ENCODE measurements at regions not wholly inside any gene's neighbourhood (a gene's known extent, or its start where the extent isn't known, plus 50 kb on each side); places are given as distances from the start of the nearest gene placed in this dataset.

- TF ChIP-seq ZC3H10 (CRISPR knock-in tag; IDR thresholded peaks at IDR 0.05) = no peak
- TF ChIP-seq PPARA (CRISPR knock-in tag; IDR thresholded peaks at IDR 0.05; ENCODE audit: borderline replicate concordance) = no peak
- no peak for TF ChIP-seq ARNTL (CRISPR knock-in tag; IDR thresholded peaks at IDR 0.05; ENCODE audit: borderline replicate concordance, low read depth)
- TF ChIP-seq ZNF565 (CRISPR knock-in tag; conservative IDR thresholded peaks at IDR 0.05; ENCODE audit: low read depth) = no peak
- no peak for TF ChIP-seq ISL1 (CRISPR knock-in tag; IDR thresholded peaks at IDR 0.05)
- no peak for TF ChIP-seq GLIS3 (CRISPR knock-in tag; IDR thresholded peaks at IDR 0.05)
- TF ChIP-seq OSR1 (CRISPR knock-in tag; IDR thresholded peaks at IDR 0.05) = no peak
- TF ChIP-seq ZFP3 (CRISPR knock-in tag; IDR thresholded peaks at IDR 0.05) = no peak
- TF ChIP-seq, protein P1, sequence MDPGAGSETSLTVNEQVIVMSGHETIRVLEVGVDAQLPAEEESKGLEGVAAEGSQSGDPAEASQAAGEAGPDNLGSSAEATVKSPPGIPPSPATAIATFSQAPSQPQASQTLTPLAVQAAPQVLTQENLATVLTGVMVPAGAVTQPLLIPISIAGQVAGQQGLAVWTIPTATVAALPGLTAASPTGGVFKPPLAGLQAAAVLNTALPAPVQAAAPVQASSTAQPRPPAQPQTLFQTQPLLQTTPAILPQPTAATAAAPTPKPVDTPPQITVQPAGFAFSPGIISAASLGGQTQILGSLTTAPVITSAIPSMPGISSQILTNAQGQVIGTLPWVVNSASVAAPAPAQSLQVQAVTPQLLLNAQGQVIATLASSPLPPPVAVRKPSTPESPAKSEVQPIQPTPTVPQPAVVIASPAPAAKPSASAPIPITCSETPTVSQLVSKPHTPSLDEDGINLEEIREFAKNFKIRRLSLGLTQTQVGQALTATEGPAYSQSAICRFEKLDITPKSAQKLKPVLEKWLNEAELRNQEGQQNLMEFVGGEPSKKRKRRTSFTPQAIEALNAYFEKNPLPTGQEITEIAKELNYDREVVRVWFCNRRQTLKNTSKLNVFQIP (CRISPR knock-in tag; IDR thresholded peaks at IDR 0.05; ENCODE audit: borderline replicate concordance, low read depth) = no peak
- no peak for TF ChIP-seq RARB (CRISPR knock-in tag; IDR thresholded peaks at IDR 0.05)
- ATAC-seq = no peak
These were observed 168.5 kb upstream of the STK26 start for GRCh38 chrX:131854581-131854980.

DNA sequence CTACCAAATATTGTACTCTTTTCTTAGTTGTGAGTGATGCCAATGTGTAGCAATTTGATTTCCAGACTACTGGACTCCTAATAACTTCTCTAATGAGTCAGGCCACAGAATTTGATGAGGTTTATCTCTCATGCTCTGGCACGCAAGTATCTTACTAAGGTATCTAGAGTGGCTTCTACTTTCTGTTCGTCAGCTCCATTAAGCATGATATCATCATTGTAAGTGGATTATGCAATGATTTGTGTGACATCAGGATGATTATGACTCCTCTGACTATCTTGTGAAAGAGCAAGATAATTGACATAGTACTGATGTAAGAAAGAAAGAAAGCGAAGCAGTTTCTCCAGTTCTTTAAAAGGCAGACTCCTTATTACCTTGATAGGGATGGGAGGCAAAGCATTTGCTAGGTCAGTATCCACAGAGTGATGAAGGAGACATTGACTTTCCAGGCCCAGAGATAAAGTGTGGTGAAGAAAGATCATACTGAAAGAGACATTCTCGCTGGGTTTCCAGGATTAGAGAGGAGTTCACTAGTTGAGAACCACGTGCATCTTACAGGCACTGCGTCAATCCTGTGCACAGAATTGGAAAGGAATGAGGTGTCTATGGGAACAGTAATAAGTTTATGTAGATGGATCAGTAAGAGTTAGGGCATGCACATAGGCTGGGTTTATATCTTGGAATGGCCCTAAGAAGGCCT, 161.9 kb upstream of the STK26 start:
- no peak for ATAC-seq
- TF ChIP-seq TSHZ2 (CRISPR knock-in tag; IDR thresholded peaks at IDR 0.05) (no peak), BACH2 (CRISPR knock-in tag; IDR thresholded peaks at IDR 0.05; ENCODE audit: borderline replicate concordance) (no peak), ZNF70 (CRISPR knock-in tag; IDR thresholded peaks at IDR 0.05) (no peak), ZC3H10 (CRISPR knock-in tag; IDR thresholded peaks at IDR 0.05) (no peak), PPARA (CRISPR knock-in tag; IDR thresholded peaks at IDR 0.05; ENCODE audit: borderline replicate concordance) (no peak), ESRRG (CRISPR knock-in tag; IDR thresholded peaks at IDR 0.05) (no peak), ZFP3 (CRISPR knock-in tag; IDR thresholded peaks at IDR 0.05) (peak; percentile 97), GLIS3 (CRISPR knock-in tag; IDR thresholded peaks at IDR 0.05) (no peak), ISL1 (CRISPR knock-in tag; IDR thresholded peaks at IDR 0.05) (peak; percentile 92), ZNF8 (CRISPR knock-in tag; IDR thresholded peaks at IDR 0.05) (no peak)
- TF ChIP-seq, protein P2, sequence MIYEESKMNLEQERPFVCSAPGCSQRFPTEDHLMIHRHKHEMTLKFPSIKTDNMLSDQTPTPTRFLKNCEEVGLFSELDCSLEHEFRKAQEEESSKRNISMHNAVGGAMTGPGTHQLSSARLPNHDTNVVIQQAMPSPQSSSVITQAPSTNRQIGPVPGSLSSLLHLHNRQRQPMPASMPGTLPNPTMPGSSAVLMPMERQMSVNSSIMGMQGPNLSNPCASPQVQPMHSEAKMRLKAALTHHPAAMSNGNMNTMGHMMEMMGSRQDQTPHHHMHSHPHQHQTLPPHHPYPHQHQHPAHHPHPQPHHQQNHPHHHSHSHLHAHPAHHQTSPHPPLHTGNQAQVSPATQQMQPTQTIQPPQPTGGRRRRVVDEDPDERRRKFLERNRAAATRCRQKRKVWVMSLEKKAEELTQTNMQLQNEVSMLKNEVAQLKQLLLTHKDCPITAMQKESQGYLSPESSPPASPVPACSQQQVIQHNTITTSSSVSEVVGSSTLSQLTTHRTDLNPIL (CRISPR knock-in tag; IDR thresholded peaks at IDR 0.05; ENCODE audit: low read depth) = peak; percentile 56; the same call in 1 of the 2 replicates

DNA sequence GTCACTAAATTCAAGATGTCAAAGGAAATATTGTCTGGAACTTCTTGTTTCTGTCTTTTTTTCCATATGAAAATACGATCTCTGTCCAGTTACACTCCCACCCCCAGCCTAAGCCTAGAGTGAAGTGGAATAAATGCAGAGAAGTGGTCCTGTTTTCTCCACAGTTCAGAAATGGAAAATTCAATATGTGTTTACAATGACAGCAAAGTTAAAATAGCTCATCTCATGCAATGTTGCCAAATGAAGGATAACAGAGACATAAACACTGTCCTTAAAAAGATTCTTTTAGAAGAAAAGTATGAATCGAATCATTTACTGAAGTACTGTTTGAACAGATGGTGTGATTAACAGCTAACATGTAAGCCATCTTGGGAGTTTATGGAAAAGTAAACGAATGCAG, 160.8 kb upstream of the STK26 start:
- no peak for ATAC-seq
- TF ChIP-seq PPARA (CRISPR knock-in tag; IDR thresholded peaks at IDR 0.05; ENCODE audit: borderline replicate concordance) (no peak), SNAI2 (CRISPR knock-in tag; IDR thresholded peaks at IDR 0.05) (no peak), ESRRG (CRISPR knock-in tag; IDR thresholded peaks at IDR 0.05) (no peak), TSHZ2 (CRISPR knock-in tag; IDR thresholded peaks at IDR 0.05) (no peak), CSRNP3 (CRISPR knock-in tag; IDR thresholded peaks at IDR 0.05) (no peak), CSDC2 (CRISPR knock-in tag; IDR thresholded peaks at IDR 0.05) (no peak), ARNTL (CRISPR knock-in tag; IDR thresholded peaks at IDR 0.05; ENCODE audit: borderline replicate concordance, low read depth) (no peak), ZFP30 (CRISPR knock-in tag; IDR thresholded peaks at IDR 0.05) (no peak), TCF4 (CRISPR knock-in tag; IDR thresholded peaks at IDR 0.05; ENCODE audit: borderline replicate concordance) (no peak), ZFP3 (CRISPR knock-in tag; IDR thresholded peaks at IDR 0.05) (no peak), OSR1 (CRISPR knock-in tag; IDR thresholded peaks at IDR 0.05) (no peak), GLIS3 (CRISPR knock-in tag; IDR thresholded peaks at IDR 0.05) (no peak), ZNF70 (CRISPR knock-in tag; IDR thresholded peaks at IDR 0.05) (no peak), RARB (CRISPR knock-in tag; IDR thresholded peaks at IDR 0.05) (no peak), ZNF8 (CRISPR knock-in tag; IDR thresholded peaks at IDR 0.05) (no peak)
- TF ChIP-seq, protein P2 (CRISPR knock-in tag; IDR thresholded peaks at IDR 0.05; ENCODE audit: low read depth) = no peak
- TF ChIP-seq, protein P1 (CRISPR knock-in tag; IDR thresholded peaks at IDR 0.05; ENCODE audit: borderline replicate concordance, low read depth) = no peak

Data from SK-N-SH treated with all-trans-retinoic acid at 6 μM for 48 hours (cell line).